Ovary (tissue), 3 donors: ENCODE measurements at regions not wholly inside any gene's neighbourhood (a gene's known extent, or its start where the extent isn't known, plus 50 kb on each side); places are given as distances from the start of the nearest gene placed in this dataset.

Source experiments
- CTCF ChIP-seq, 3 donors: fragments of 450-650 bp in 2 of 3; fragments of 200-600 bp in 1 of 3; IDR thresholded peaks; one replicate each; pipeline versions ENCODE4 v1.5.1 to v1.8.0; 2016 to 2022; ENCODE audit warnings: antibody characterized with exemption in 3 of 3, mild to moderate bottlenecking in 1 of 3
- POLR2A ChIP-seq: fragments of 450-650 bp; IDR thresholded peaks from one replicate; pipeline ENCODE4 v1.6.1; 2017; ENCODE audit warnings: antibody characterized with exemption, mild to moderate bottlenecking, moderate library complexity
- donor health status: DM: no; HTN: no; CAD: no.

DNA sequence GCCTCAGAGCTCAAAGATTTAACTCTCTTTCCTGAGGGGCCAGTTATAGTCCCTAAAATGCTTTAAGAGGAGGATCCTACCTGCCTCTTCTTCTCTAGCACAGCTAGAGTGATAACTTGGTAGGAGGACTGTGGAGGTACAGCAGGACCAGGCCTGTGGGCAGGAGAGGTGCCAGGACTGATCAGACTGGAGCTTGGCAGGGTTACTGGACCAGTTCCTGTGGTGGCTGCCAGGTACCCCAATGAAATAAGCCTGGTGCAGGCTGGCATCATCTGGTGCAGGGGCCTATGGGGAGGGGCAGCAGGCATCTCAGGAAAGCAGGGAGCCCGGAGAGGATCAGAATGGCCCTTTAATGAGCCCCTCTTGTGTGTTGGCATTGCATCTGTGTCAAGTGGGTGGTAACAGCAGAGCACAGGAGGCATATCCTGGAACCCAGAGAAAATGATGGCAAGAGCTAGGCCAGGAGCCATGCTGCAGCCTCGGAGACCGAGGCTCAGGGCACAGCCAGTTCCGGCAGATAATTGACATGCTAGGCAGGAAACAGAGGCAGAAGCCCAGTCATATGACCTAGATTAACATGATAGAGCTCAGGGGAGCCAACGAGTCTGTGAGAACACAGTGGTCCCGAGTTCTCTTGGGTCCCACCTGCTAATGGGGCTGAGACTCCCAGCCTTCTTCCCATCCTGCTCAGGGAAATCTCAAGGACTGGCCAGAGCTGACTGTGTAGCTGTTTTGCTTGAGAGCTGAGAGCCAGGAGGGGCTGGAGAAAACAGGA is 187.5 kb upstream of the ZBED5 start:
- TF ChIP-seq CTCF (IDR thresholded peaks at IDR 0.05) (no peak), POLR2A (no peak)
